A673 (cell line): ENCODE measurements at regions not wholly inside any gene's neighbourhood (a gene's known extent, or its start where the extent isn't known, plus 50 kb on each side); places are given as distances from the start of the nearest gene placed in this dataset.

Source experiments
- BruUV-seq: library from RNA; stranded (reverse); fragments of 400-500 nt; replicated peaks from 2 replicates; lab custom pipeline; 2021; lab: Mats Ljungman, UMichigan
- CTCF ChIA-PET: fragments of 300-600 bp; sonication (Branson Sonifier 250); formaldehyde crosslinking; loops from one replicate; lab custom pipeline; 2022; ENCODE audit warnings: antibody characterized with exemption; lab: Charles Lee
- POLR2A ChIA-PET: fragments of 300-600 bp; sonication (Branson Sonifier 250); formaldehyde crosslinking; loops from one replicate; lab custom pipeline; 2022; ENCODE audit warnings: antibody characterized with exemption; ENCODE audit not compliant: low non-redundant PET; lab: Charles Lee
- DNase-seq: peaks from one replicate; pipeline ENCODE4 v3.0.0-alpha.2; 2015; ENCODE audit warnings: low spot score
- H3K27ac ChIP-seq: fragments of 200-600 bp; sonication (generic); 2 replicates; pipeline ENCODE4 v1.5.1; 2016; ENCODE audit warnings: mixed run types, low read depth, mild to moderate bottlenecking, mixed read lengths, antibody characterized with exemption, low read length; ENCODE audit not compliant: poor library complexity, severe bottlenecking
- H3K27me3 ChIP-seq: fragments of 200-600 bp; sonication (generic); replicated peaks from 2 replicates; pipeline ENCODE4 v1.6.1; 2017; ENCODE audit warnings: mixed run types, low read depth, mild to moderate bottlenecking, mixed read lengths, antibody characterized with exemption, low read length; ENCODE audit not compliant: insufficient read depth, poor library complexity
- H3K36me3 ChIP-seq: fragments of 200-600 bp; sonication (generic); 2 replicates; pipeline ENCODE4 v1.6.1; 2016; ENCODE audit warnings: mixed run types, mild to moderate bottlenecking, mixed read lengths, antibody characterized with exemption, low read length; ENCODE audit not compliant: insufficient read depth, poor library complexity, severe bottlenecking
- H3K4me1 ChIP-seq: fragments of 200-600 bp; sonication (generic); 2 replicates; pipeline ENCODE4 v1.6.1; 2017; ENCODE audit warnings: mixed run types, mild to moderate bottlenecking, mixed read lengths, antibody characterized with exemption, low read length; ENCODE audit not compliant: insufficient read depth, poor library complexity, severe bottlenecking
- H3K4me3 ChIP-seq: fragments of 200-600 bp; sonication (generic); 2 replicates; pipeline ENCODE4 v1.5.1; 2016; ENCODE audit warnings: low read depth, mixed run types, mild to moderate bottlenecking, mixed read lengths, low read length; ENCODE audit not compliant: poor library complexity, severe bottlenecking
- H3K9me3 ChIP-seq: fragments of 200-600 bp; sonication (generic); 2 replicates; pipeline ENCODE4 v1.6.1; 2016; ENCODE audit warnings: mixed run types, low read depth, mild to moderate bottlenecking, mixed read lengths, antibody characterized with exemption, low read length; ENCODE audit not compliant: poor library complexity, severe bottlenecking
- CTCF ChIP-seq: fragments of 300-800, 200-600 bp; sonication (generic); conservative IDR thresholded peaks from 2 replicates; pipeline ENCODE4 v1.5.1; 2017; ENCODE audit warnings: low read depth, mild to moderate bottlenecking, antibody characterized with exemption, low read length, moderate library complexity, mixed read lengths
- EZH2 ChIP-seq: fragments of 200-600 bp; sonication (generic); IDR thresholded peaks from 2 replicates; pipeline ENCODE4 v1.6.1; 2017; ENCODE audit warnings: borderline replicate concordance, low read depth, mild to moderate bottlenecking, mixed read lengths, antibody characterized with exemption, low read length; ENCODE audit not compliant: poor library complexity, severe bottlenecking
- intact Hi-C: fragments of 100-400 bp; cut with micrococcal nuclease; formaldehyde crosslinking; loops from one replicate; pipeline ENCODE4 v1.10.0; 2022; ENCODE audit not compliant: unreplicated experiment

DNA sequence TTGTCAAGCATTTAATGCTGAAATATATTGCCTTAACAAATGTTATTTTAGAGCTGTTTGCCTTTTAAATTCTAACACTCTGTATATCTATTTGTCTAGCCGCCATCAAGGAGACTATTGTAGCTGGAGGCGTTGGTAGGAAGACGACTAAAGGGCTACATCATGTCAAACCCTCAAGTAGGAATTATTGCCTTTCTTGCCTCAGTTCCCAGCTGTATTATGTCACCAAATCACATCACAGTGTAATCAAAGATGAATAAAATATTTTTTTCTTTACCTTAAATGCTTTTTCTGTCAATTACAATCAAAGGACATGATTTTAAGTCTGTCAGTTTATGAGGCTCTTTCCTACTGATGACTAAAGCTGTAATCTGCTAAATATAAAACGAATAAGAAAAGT is 233.1 kb downstream of the ZIC4 start:
- no peaks in the 10 kb centered on the region for H3K4me1 ChIP-seq
- intact Hi-C loops: no loop called here
- BruUV-seq: no TSS peak
- no peak for DNase-seq
- ChIA-PET CTCF (no interaction called here), POLR2A (no interaction called here)
- H3K9me3 ChIP-seq: no peaks in the 10 kb centered on the region
- TF ChIP-seq EZH2: no peak
- no peak for TF ChIP-seq CTCF
- H3K27me3 ChIP-seq: no peaks in the 10 kb centered on the region
- no peak overlapping the region for H3K27ac ChIP-seq
- no peak overlapping the region for H3K4me3 ChIP-seq
- H3K36me3 ChIP-seq: no peaks in the 10 kb centered on the region

DNA sequence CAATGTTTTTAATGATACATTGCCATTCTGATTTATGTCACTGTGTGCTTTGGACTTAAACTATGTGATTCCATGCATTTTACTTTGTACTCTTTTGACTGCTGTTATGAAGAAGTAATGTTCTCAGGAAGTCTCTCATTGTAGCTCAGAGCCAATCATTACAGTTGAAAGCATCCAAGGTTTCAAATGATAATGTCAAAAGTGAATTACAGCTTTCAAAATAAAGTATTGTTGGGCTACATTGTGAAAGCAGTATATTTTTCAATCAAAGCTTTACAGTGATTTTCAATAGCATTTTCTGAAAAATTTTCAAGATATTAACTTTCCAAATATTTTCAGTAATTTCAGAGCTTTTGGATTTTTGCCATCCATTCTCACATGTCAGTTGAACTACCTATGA is 243.6 kb downstream of the ZIC4 start:
- intact Hi-C loops: no loop called here
- peaks cover 22% of the 10 kb centered on the region for H3K4me1 ChIP-seq
- ChIA-PET POLR2A (no interaction called here), CTCF (no interaction called here)
- DNase-seq: no peak
- H3K27ac ChIP-seq: no peak overlapping the region
- no peaks in the 10 kb centered on the region for H3K36me3 ChIP-seq
- H3K4me3 ChIP-seq: no peak overlapping the region
- no TSS peak for BruUV-seq
- no peaks in the 10 kb centered on the region for H3K27me3 ChIP-seq
- H3K9me3 ChIP-seq: no peaks in the 10 kb centered on the region
- TF ChIP-seq EZH2 (no peak), CTCF (no peak)

- no peak overlapping the region for H3K4me3 ChIP-seq
Observed at GRCh38 chr3:147161833-147162232, 244.5 kb downstream of the ZIC4 start.

More at GRCh38 chr3:147161833-147162232, 244.5 kb downstream of the ZIC4 start:
- Histone ChIP-seq H3K4me1 (peaks cover 24% of the 10 kb centered on the region), H3K27me3 (no peaks in the 10 kb centered on the region), H3K36me3 (no peaks in the 10 kb centered on the region), H3K27ac (no peak overlapping the region), H3K9me3 (no peaks in the 10 kb centered on the region)
- intact Hi-C loops: no loop called here
- ChIA-PET CTCF (no interaction called here), POLR2A (no interaction called here)
- DNase-seq: no peak
- no peak for TF ChIP-seq EZH2
- TF ChIP-seq CTCF: no peak
- no TSS peak for BruUV-seq
